K562 (cell line): ENCODE measurements at regions not wholly inside any gene's neighbourhood (a gene's known extent, or its start where the extent isn't known, plus 50 kb on each side); places are given as distances from the start of the nearest gene placed in this dataset.

Source experiments
- ATAC-seq: fragments of 200-7000 bp; cut with Tn5 transposase; 3 replicates; pipeline ENCODE4 v1.9.1; 2020; ENCODE audit warnings: moderate library complexity
- BruUV-seq: library from RNA; stranded (reverse); fragments of 400-500 nt; replicated peaks from 2 replicates; lab custom pipeline; 2021; lab: Mats Ljungman, UMichigan
- CTCF ChIA-PET: fragments of 300-600 bp; formaldehyde crosslinking; extraction: SDS; loops from one replicate; lab custom pipeline; 2021; ENCODE audit warnings: low intra/inter-chr PET ratio; lab: Yijun Ruan, JAX
- POLR2A ChIA-PET: fragments of 300-600, 350-650 bp; sonication (Branson Sonifier 250); formaldehyde crosslinking; extraction: SDS; loops from one replicate; lab custom pipeline; 2021; ENCODE audit warnings: antibody characterized with exemption, inconsistent platforms; lab: Yijun Ruan, JAX
- DNase-seq, 4 experiments: peaks; one replicate each; pipeline versions ENCODE4 v3.0.0 to v3.0.0-alpha.2; 2011 to 2018; ENCODE audit warnings: low spot score in 3 of 4, mixed read lengths in 3 of 4; ENCODE audit errors: extremely low read depth in 1 of 4
- FAIRE-seq: peaks from 2 replicates; lab custom pipeline; 2011; peaks lifted over from hg19 to GRCh38; lab: Jason Lieb, UNC
- H2AFZ ChIP-seq: 2 replicates; pipeline ENCODE4 v1.6.0; 2011; ENCODE audit warnings: low read depth, low read length, control low read depth, inconsistent platforms
- H3K27ac ChIP-seq: fragments of 200-600 bp; 3 replicates; pipeline ENCODE4 v1.8.0; 2011; ENCODE audit warnings: low read depth, mild to moderate bottlenecking, control low read depth, inconsistent platforms, low read length, moderate library complexity, mixed read lengths; ENCODE audit errors: extremely low read depth
- H3K27me3 ChIP-seq, 2 experiments: fragments of 300-600 bp in 1 of 2; 2 replicates in 1 of 2; 3 replicates in 1 of 2; pipeline versions ENCODE4 v1.6.0 to v1.8.0; 2011; ENCODE audit warnings: inconsistent platforms in 2 of 2, low read length in 2 of 2, mild to moderate bottlenecking in 1 of 2, mixed read lengths in 1 of 2, moderate library complexity in 1 of 2; ENCODE audit not compliant: control insufficient read depth in 2 of 2, insufficient read depth in 2 of 2
- H3K36me3 ChIP-seq: fragments of 300-600 bp; 3 replicates; pipeline ENCODE4 v1.8.0; 2011; ENCODE audit warnings: mild to moderate bottlenecking, low read length, inconsistent platforms; ENCODE audit not compliant: control insufficient read depth, insufficient read depth
- H3K4me1 ChIP-seq, 2 experiments: fragments of 200-600 bp in 1 of 2; replicated peaks in 1 of 2; 2 replicates in 1 of 2; 3 replicates in 1 of 2; pipeline versions ENCODE4 v1.5.1 to v1.8.0; 2011; ENCODE audit warnings: inconsistent platforms in 2 of 2, low read length in 2 of 2, mild to moderate bottlenecking in 1 of 2, mixed read lengths in 1 of 2, moderate library complexity in 1 of 2; ENCODE audit not compliant: control insufficient read depth in 2 of 2, insufficient read depth in 2 of 2
- H3K4me2 ChIP-seq: 2 replicates; pipeline ENCODE4 v1.6.1; 2011; ENCODE audit warnings: low read length, control low read depth, inconsistent platforms, mixed read lengths; ENCODE audit not compliant: insufficient read depth
- H3K4me3 ChIP-seq: fragments of 200-600 bp; sonication (generic), shearing (Covaris generic); 2 replicates; pipeline ENCODE4 v1.5.1; 2016; ENCODE audit warnings: control low read depth, inconsistent platforms
- H3K79me2 ChIP-seq: fragments of 200-600 bp; 3 replicates; pipeline ENCODE4 v1.8.0; 2011; ENCODE audit warnings: low read length, inconsistent platforms; ENCODE audit not compliant: control insufficient read depth, insufficient read depth
- H3K9ac ChIP-seq, 2 experiments: 2 replicates each; pipeline versions ENCODE4 v1.6.0 to v1.6.1; 2011; ENCODE audit warnings: low read depth in 2 of 2, low read length in 2 of 2, control low read depth in 1 of 2, inconsistent platforms in 1 of 2, mild to moderate bottlenecking in 1 of 2, mixed read lengths in 1 of 2; ENCODE audit not compliant: insufficient read depth in 1 of 2
- H3K9me1 ChIP-seq: one replicate; pipeline ENCODE4 v1.6.0; 2011; ENCODE audit warnings: inconsistent platforms, mild to moderate bottlenecking, low read length, moderate library complexity; ENCODE audit not compliant: control insufficient read depth, insufficient read depth
- H3K9me3 ChIP-seq: replicated peaks from 2 replicates; pipeline ENCODE4 v1.5.1; 2011; ENCODE audit warnings: low read depth, low read length, inconsistent platforms; ENCODE audit not compliant: control insufficient read depth, insufficient read depth
- H4K20me1 ChIP-seq: replicated peaks from 2 replicates; pipeline ENCODE4 v1.6.1; 2011; ENCODE audit warnings: low read length, inconsistent platforms, mixed read lengths; ENCODE audit not compliant: control insufficient read depth, insufficient read depth
- GATA2 ChIP-seq: sonication (generic); formaldehyde crosslinking; IDR thresholded peaks from 2 replicates; pipeline ENCODE4 v1.4.0; 2020; ENCODE audit warnings: mild to moderate bottlenecking, missing genetic modification reagents
- GTF2E2 ChIP-seq: fragments of 200-800 bp; sonication (Bioruptor generic); IDR thresholded peaks from 2 replicates; pipeline ENCODE4 v1.6.1; 2016; ENCODE audit warnings: missing genetic modification characterization, missing compliant biosample characterization
- HSF4 ChIP-seq: fragments of 250-450 bp; sonication (Bioruptor Pico); IDR thresholded peaks from 2 replicates; pipeline ENCODE4 v2.1.2; 2022; ENCODE audit warnings: mild to moderate bottlenecking, moderate library complexity, borderline replicate concordance
- KLF1 ChIP-seq: fragments of 450-650 bp; IDR thresholded peaks from 2 replicates; pipeline ENCODE4 v1.6.1; 2016; ENCODE audit warnings: missing genetic modification characterization, missing compliant biosample characterization
- NR2F6 ChIP-seq: fragments of 450-650 bp; formaldehyde crosslinking; IDR thresholded peaks from 2 replicates; pipeline ENCODE4 v1.4.0; 2020; ENCODE audit warnings: mild to moderate bottlenecking
- POLR3G ChIP-seq: IDR thresholded peaks from 2 replicates; pipeline ENCODE4 v1.6.1; 2011; ENCODE audit not compliant: insufficient read length, insufficient replicate concordance; ENCODE audit errors: extremely low read depth
- PRMT5 ChIP-seq: sonication (generic); formaldehyde crosslinking; IDR thresholded peaks from 2 replicates; pipeline ENCODE4 v1.5.0; 2020; ENCODE audit warnings: missing genetic modification reagents
- PYGO2 ChIP-seq: fragments of 450-650 bp; IDR thresholded peaks from 2 replicates; pipeline ENCODE4 v1.6.1; 2016; ENCODE audit warnings: mild to moderate bottlenecking, missing genetic modification characterization, moderate library complexity, missing compliant biosample characterization
- RCOR1 ChIP-seq, 2 experiments: IDR thresholded peaks; 2 replicates each; pipeline ENCODE4 v1.6.1; 2012; ENCODE audit warnings: low read depth in 2 of 2, low read length in 2 of 2, borderline replicate concordance in 1 of 2, improper control_type of control experiment in 1 of 2
- RUNX1 ChIP-seq: sonication (generic); IDR thresholded peaks from 2 replicates; pipeline ENCODE4 v1.6.1; 2016; ENCODE audit warnings: antibody characterized with exemption, low read depth
- SFPQ ChIP-seq: fragments of 200-400 bp; formaldehyde crosslinking; IDR thresholded peaks from 2 replicates; pipeline ENCODE4 v1.6.1; 2017; ENCODE audit warnings: mild to moderate bottlenecking, low read depth, low read length, moderate library complexity
- SOX6 ChIP-seq: fragments of 450-650 bp; IDR thresholded peaks from 2 replicates; pipeline ENCODE4 v1.6.1; 2014; ENCODE audit warnings: mild to moderate bottlenecking
- YY1 ChIP-seq, 3 experiments: IDR thresholded peaks; 2 replicates each; pipeline ENCODE4 v1.6.1; 2011; ENCODE audit warnings: low read length in 2 of 3, mild to moderate bottlenecking in 2 of 3, moderate library complexity in 2 of 3, borderline replicate concordance in 1 of 3, control low read depth in 1 of 3, low read depth in 1 of 3; ENCODE audit not compliant: insufficient read depth in 3 of 3, insufficient replicate concordance in 2 of 3, control insufficient read depth in 1 of 3, insufficient read length in 1 of 3; ENCODE audit errors: extremely low read depth in 1 of 3
- ZNF12 ChIP-seq: sonication (generic); formaldehyde crosslinking; IDR thresholded peaks from 2 replicates; pipeline ENCODE4 v1.4.0; 2020; ENCODE audit warnings: mild to moderate bottlenecking, missing genetic modification reagents
- ZNF384 ChIP-seq: IDR thresholded peaks from 2 replicates; pipeline ENCODE4 v1.6.1; 2012; ENCODE audit warnings: low read depth, low read length, improper control_type of control experiment
- ZSCAN32 ChIP-seq: fragments of 450-650 bp; formaldehyde crosslinking; IDR thresholded peaks from 2 replicates; pipeline ENCODE4 v1.4.0; 2020; ENCODE audit warnings: mild to moderate bottlenecking, moderate library complexity
- WGBS: fragments of 100-300 bp; shearing (Covaris generic); methylation state at CpG from one replicate; pipeline ENCODE4 v1.1.6; 2016; ENCODE audit warnings: low coverage, mixed read lengths; ENCODE audit not compliant: insufficient coverage; ENCODE audit errors: missing lambda C conversion rate; 5-methylcytosine and 5-hydroxymethylcytosine counted together
- in situ Hi-C: fragments of 300-500 bp; cut with MboI; formaldehyde crosslinking; loops from 4 replicates; pipeline ENCODE4 v1.15.0; 2018; ENCODE audit warnings: inconsistent platforms, mixed read lengths
- intact Hi-C: fragments of 100-400 bp; cut with micrococcal nuclease; formaldehyde crosslinking; loops from 2 replicates; pipeline ENCODE4 v1.14.2; 2022
- TF ChIP-seq, protein P1 (sequence below): fragments of 150-350 bp; conservative IDR thresholded peaks from 2 replicates; pipeline ENCODE4 v1.6.1; 2014; ENCODE audit warnings: low read length

- Histone ChIP-seq H3K4me3 (no peak overlapping the region), H3K9me1 (no peaks in the 10 kb centered on the region), H3K36me3 (no peaks in the 10 kb centered on the region), H3K27ac (no peak overlapping the region), H3K4me1 (no peaks in the 10 kb centered on the region), H3K4me2 (no peak overlapping the region), H4K20me1 (no peaks in the 10 kb centered on the region), H3K9ac (no peak overlapping the region), H3K27me3 (no peaks in the 10 kb centered on the region), H3K79me2 (no peaks in the 10 kb centered on the region), H2AFZ (no peak overlapping the region), H3K9me3 (no peaks in the 10 kb centered on the region)
- ChIA-PET CTCF (no interaction called here), POLR2A (no interaction called here)
- FAIRE-seq, result no peak
- in situ Hi-C loops (loop anchor here (25.0 kb wide), 1 partner anchor 853 kb away; no protein-coding TSS in a partner anchor), intact Hi-C loops (loop anchor here (5.0 kb wide), 1 partner anchor 838 kb away; no protein-coding TSS in a partner anchor)
- WGBS, result 0% methylated on average over 8 of the region's 8 CpGs
- no peak for ATAC-seq
- no peak for DNase-seq
- BruUV-seq, result no TSS peak
- TF ChIP-seq SFPQ, result no peak
- no peak for TF ChIP-seq HSF4 (CRISPR knock-in tag)
- TF ChIP-seq GATA2 (CRISPR knock-in tag), result no peak
- TF ChIP-seq PRMT5, result no peak
- TF ChIP-seq, protein P1, sequence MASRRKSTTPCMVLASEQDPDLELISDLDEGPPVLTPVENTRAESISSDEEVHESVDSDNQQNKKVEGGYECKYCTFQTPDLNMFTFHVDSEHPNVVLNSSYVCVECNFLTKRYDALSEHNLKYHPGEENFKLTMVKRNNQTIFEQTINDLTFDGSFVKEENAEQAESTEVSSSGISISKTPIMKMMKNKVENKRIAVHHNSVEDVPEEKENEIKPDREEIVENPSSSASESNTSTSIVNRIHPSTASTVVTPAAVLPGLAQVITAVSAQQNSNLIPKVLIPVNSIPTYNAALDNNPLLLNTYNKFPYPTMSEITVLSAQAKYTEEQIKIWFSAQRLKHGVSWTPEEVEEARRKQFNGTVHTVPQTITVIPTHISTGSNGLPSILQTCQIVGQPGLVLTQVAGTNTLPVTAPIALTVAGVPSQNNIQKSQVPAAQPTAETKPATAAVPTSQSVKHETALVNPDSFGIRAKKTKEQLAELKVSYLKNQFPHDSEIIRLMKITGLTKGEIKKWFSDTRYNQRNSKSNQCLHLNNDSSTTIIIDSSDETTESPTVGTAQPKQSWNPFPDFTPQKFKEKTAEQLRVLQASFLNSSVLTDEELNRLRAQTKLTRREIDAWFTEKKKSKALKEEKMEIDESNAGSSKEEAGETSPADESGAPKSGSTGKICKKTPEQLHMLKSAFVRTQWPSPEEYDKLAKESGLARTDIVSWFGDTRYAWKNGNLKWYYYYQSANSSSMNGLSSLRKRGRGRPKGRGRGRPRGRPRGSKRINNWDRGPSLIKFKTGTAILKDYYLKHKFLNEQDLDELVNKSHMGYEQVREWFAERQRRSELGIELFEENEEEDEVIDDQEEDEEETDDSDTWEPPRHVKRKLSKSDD, result no peak
- no peak for TF ChIP-seq SOX6
- no peak for TF ChIP-seq YY1 (IDR thresholded peaks at IDR 0.05; ENCODE audit: borderline replicate concordance in 1 of 3, control insufficient read depth in 1 of 3, extremely low read depth in 1 of 3, insufficient read depth in 3 of 3, insufficient read length in 1 of 3, insufficient replicate concordance in 2 of 3, low read depth in 1 of 3, low read length in 2 of 3)
- no peak for TF ChIP-seq KLF1 (tag)
- TF ChIP-seq ZNF12 (CRISPR knock-in tag), result no peak
- TF ChIP-seq POLR3G, result no peak
- TF ChIP-seq ZNF384, result no peak
- TF ChIP-seq PYGO2 (tag), result no peak
- no peak for TF ChIP-seq GTF2E2 (tag)
- TF ChIP-seq ZSCAN32 (CRISPR knock-in tag), result no peak
- TF ChIP-seq RUNX1, result no peak
- TF ChIP-seq RCOR1 (IDR thresholded peaks at IDR 0.05; ENCODE audit: borderline replicate concordance in 1 of 2, low read depth in 2 of 2, low read length in 2 of 2), result no peak
- TF ChIP-seq NR2F6 (CRISPR knock-in tag), result no peak
Measured at GRCh38 chr3:137108699-137109440, 151.1 kb downstream of the IL20RB start.
